D341Med (cell line): ENCODE measurements at regions not wholly inside any gene's neighbourhood (a gene's known extent, or its start where the extent isn't known, plus 50 kb on each side); places are given as distances from the start of the nearest gene placed in this dataset.
A peak's percentile ranks its signal among the peaks of the same experiment; 100 is the strongest.

Experiments
- DNase-seq: peaks from one replicate; pipeline ENCODE4 v3.0.0; 2012; ENCODE audit warnings: low spot score

- DNase-seq = no peak
Measured at GRCh38 chr11:106400949-106401570, 323.6 kb downstream of the AASDHPPT start.

- no peak for DNase-seq
Measured at GRCh38 chr11:106403751-106404150, 326.3 kb downstream of the AASDHPPT start.

- DNase-seq = no peak
Measured at GRCh38 chr11:106409222-106409621, 331.8 kb downstream of the AASDHPPT start.

GRCh38 chr11:106409671-106410070 is 332.2 kb downstream of the AASDHPPT start:
- DNase-seq = no peak

GRCh38 chr11:106410902-106411301 is 333.4 kb downstream of the AASDHPPT start:
- no peak for DNase-seq

- no peak for DNase-seq
Measured at GRCh38 chr11:106413222-106413621, 335.8 kb downstream of the AASDHPPT start.

GRCh38 chr11:106415510-106415909 is 338.0 kb downstream of the AASDHPPT start:
- DNase-seq = no peak

GRCh38 chr11:106418791-106419190 is 341.3 kb downstream of the AASDHPPT start:
- DNase-seq = no peak

- no peak for DNase-seq
Measured at GRCh38 chr11:106420048-106420665, 342.7 kb downstream of the AASDHPPT start.

- no peak for DNase-seq
Measured at GRCh38 chr11:106420686-106421085, 343.2 kb downstream of the AASDHPPT start.

GRCh38 chr11:106421676-106422292 is 344.3 kb downstream of the AASDHPPT start:
- DNase-seq = peak; percentile 28

- no peak for DNase-seq
Measured at GRCh38 chr11:106422583-106422982, 345.1 kb downstream of the AASDHPPT start.

GRCh38 chr11:106424111-106424510 is 346.6 kb downstream of the AASDHPPT start:
- DNase-seq = no peak

- no peak for DNase-seq
Measured at GRCh38 chr11:106425819-106426218, 348.4 kb downstream of the AASDHPPT start.

GRCh38 chr11:106426696-106427095 is 349.2 kb downstream of the AASDHPPT start:
- no peak for DNase-seq

GRCh38 chr11:106427736-106428135 is 350.3 kb downstream of the AASDHPPT start:
- DNase-seq = no peak

GRCh38 chr11:106442032-106442431 is 364.6 kb downstream of the AASDHPPT start:
- no peak for DNase-seq

GRCh38 chr11:106446302-106446701 is 368.8 kb downstream of the AASDHPPT start:
- DNase-seq = no peak

GRCh38 chr11:106446955-106447354 is 369.5 kb downstream of the AASDHPPT start:
- DNase-seq = no peak

GRCh38 chr11:106447631-106448191 is 370.2 kb downstream of the AASDHPPT start:
- no peak for DNase-seq

GRCh38 chr11:106449763-106450162 is 372.3 kb downstream of the AASDHPPT start:
- DNase-seq = no peak

- DNase-seq = no peak
Measured at GRCh38 chr11:106451228-106451922, 373.9 kb downstream of the AASDHPPT start.

- no peak for DNase-seq
Measured at GRCh38 chr11:106456647-106457046, 379.2 kb downstream of the AASDHPPT start.
